GM18520 (cell line): ENCODE measurements at regions not wholly inside any gene's neighbourhood (a gene's known extent, or its start where the extent isn't known, plus 50 kb on each side); places are given as distances from the start of the nearest gene placed in this dataset.
"Not testable (repeated sequence)": the region's sequence is repeated elsewhere in the genome, so short reads cannot be mapped to it uniquely, and the experiment has no call there.

Source experiments
- ATAC-seq: cut with Tn5 transposase; IDR thresholded peaks from one replicate; pipeline ENCODE4 v1.9.1; 2021; ENCODE audit not compliant: unreplicated experiment

GRCh38 chr13:50755862-50756685 is 87.4 kb downstream of the DLEU7 start:
- not testable (repeated sequence) for ATAC-seq

GRCh38 chr13:50757008-50757407 is 86.5 kb downstream of the DLEU7 start:
- no peak for ATAC-seq

- no peak for ATAC-seq
Observed at GRCh38 chr13:50758796-50759195, 84.7 kb downstream of the DLEU7 start.

- no peak for ATAC-seq
Observed at GRCh38 chr13:50760751-50761150, 82.7 kb downstream of the DLEU7 start.

- ATAC-seq = no peak
Observed at GRCh38 chr13:50761406-50761805, 82.1 kb downstream of the DLEU7 start.

- no peak for ATAC-seq
Observed at GRCh38 chr13:50762969-50763567, 80.4 kb downstream of the DLEU7 start.

- no peak for ATAC-seq
Observed at GRCh38 chr13:50766013-50766412, 77.5 kb downstream of the DLEU7 start.

GRCh38 chr13:50766695-50767094 is 76.8 kb downstream of the DLEU7 start:
- ATAC-seq = no peak

GRCh38 chr13:50772881-50773280 is 70.6 kb downstream of the DLEU7 start:
- ATAC-seq = not testable (repeated sequence)
